ENCODE measurements at regions not wholly inside any gene's neighbourhood (a gene's known extent, or its start where the extent isn't known, plus 50 kb on each side); places are given as distances from the start of the nearest gene placed in this dataset.

GRCh38 chr15:93758824-93759223 lies 472.5 kb upstream of the MCTP2 start:
- TF ChIP-seq MEF2D (tag; conservative IDR thresholded peaks at IDR 0.05; ENCODE audit: low read depth) (no peak), ZNF384 (IDR thresholded peaks at IDR 0.05; ENCODE audit: low read depth, low read length) (no peak), ZZZ3 (IDR thresholded peaks at IDR 0.05) (no peak), BRD4 (IDR thresholded peaks at IDR 0.05) (no peak), KLF13 (tag; IDR thresholded peaks at IDR 0.05; ENCODE audit: borderline replicate concordance, low read depth) (no peak), EP300 (IDR thresholded peaks at IDR 0.05; ENCODE audit: low read length) (no peak), PREB (CRISPR knock-in tag; IDR thresholded peaks at IDR 0.05) (no peak), CTCF (IDR thresholded peaks at IDR 0.05 in 2 of 3, conservative IDR thresholded peaks at IDR 0.05 in 1 of 3; ENCODE audit: insufficient read depth in 2 of 3, low read depth in 1 of 3, low read length in 3 of 3) (no peak), HOMEZ (CRISPR knock-in tag; IDR thresholded peaks at IDR 0.05) (no peak)
- TF ChIP-seq, protein P1, sequence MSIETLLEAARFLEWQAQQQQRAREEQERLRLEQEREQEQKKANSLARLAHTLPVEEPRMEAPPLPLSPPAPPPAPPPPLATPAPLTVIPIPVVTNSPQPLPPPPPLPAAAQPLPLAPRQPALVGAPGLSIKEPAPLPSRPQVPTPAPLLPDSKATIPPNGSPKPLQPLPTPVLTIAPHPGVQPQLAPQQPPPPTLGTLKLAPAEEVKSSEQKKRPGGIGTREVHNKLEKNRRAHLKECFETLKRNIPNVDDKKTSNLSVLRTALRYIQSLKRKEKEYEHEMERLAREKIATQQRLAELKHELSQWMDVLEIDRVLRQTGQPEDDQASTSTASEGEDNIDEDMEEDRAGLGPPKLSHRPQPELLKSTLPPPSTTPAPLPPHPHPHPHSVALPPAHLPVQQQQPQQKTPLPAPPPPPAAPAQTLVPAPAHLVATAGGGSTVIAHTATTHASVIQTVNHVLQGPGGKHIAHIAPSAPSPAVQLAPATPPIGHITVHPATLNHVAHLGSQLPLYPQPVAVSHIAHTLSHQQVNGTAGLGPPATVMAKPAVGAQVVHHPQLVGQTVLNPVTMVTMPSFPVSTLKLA (conservative IDR thresholded peaks at IDR 0.05): no peak
- TF ChIP-seq, protein P2, sequence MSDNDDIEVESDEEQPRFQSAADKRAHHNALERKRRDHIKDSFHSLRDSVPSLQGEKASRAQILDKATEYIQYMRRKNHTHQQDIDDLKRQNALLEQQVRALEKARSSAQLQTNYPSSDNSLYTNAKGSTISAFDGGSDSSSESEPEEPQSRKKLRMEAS (CRISPR knock-in tag; IDR thresholded peaks at IDR 0.05): no peak

All from K562 (cell line).